Skin epidermis (tissue), 12 donors: ENCODE measurements at regions not wholly inside any gene's neighbourhood (a gene's known extent, or its start where the extent isn't known, plus 50 kb on each side); places are given as distances from the start of the nearest gene placed in this dataset.
"Not testable (repeated sequence)": the region's sequence is repeated elsewhere in the genome, so short reads cannot be mapped to it uniquely, and the experiment has no call there.

ENCODE experiments used
- H3K27ac ChIP-seq, 21 experiments: fragments of 200-600 bp; sonication (generic) in 11 of 21; one replicate each; pipeline ENCODE4 v1.5.0; 2020; ENCODE audit warnings: mild to moderate bottlenecking in 3 of 21, inconsistent platforms in 2 of 21, moderate library complexity in 2 of 21
- H3K4me3 ChIP-seq, 7 experiments: fragments of 200-600 bp; sonication (generic) in 2 of 7; one replicate each; pipeline ENCODE4 v1.5.0; 2020; ENCODE audit warnings: inconsistent platforms in 2 of 7, mild to moderate bottlenecking in 2 of 7, moderate library complexity in 1 of 7

DNA sequence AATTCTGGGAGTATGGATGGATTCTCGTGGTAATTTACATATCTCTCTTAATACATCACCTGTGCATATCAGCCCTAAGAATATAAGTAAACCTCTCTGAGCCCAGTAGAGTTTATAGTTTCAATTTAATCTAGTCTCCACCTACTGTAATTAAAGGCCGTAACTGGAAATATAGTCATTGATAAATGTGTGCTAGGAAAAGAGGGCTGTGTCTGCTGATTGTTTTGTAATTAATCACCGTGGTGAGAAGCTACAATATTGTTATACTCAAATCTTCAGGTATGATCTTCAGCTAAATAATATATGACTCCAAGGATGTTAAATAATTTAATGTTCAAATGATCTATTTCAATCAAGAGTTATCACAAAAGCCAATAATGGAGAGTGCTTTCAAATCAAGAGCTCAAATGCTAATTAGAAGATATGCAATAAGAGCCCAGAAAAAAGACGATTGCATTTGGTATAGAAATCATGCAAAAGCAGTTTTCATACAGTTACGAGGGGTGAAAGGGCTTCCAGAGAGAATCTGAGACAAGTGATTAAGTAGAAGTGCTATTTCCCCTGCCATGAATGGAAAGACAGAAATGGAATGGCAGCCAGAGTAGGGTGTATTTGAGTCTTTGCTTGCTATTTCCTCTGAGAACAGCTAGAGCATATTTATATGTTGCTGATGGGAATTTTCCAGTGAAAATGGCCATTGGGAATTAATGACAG is 1134.3 kb downstream of the NCAM2 start:
- Histone ChIP-seq H3K4me3 (no peak overlapping the region), H3K27ac (no peak overlapping the region)

DNA sequence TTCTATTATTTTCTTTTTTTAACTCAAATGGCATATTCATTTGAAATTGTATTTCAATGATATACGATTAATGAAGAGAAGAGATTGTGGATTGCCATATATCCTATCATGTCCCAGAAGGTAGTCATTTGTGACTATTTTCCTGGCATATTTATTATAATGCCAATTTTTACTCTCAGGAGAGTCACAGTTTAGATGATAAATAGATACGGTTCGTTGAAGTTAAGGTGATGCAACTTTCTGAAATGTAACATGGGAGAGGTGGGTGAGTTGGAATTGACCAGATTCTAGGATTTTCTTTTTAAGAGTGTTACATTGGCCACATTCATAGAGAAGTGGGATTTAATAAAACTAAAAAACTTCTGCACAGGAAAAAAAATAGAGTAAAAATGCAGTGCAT is 1138.5 kb downstream of the NCAM2 start:
- no peak overlapping the region for H3K27ac ChIP-seq

DNA sequence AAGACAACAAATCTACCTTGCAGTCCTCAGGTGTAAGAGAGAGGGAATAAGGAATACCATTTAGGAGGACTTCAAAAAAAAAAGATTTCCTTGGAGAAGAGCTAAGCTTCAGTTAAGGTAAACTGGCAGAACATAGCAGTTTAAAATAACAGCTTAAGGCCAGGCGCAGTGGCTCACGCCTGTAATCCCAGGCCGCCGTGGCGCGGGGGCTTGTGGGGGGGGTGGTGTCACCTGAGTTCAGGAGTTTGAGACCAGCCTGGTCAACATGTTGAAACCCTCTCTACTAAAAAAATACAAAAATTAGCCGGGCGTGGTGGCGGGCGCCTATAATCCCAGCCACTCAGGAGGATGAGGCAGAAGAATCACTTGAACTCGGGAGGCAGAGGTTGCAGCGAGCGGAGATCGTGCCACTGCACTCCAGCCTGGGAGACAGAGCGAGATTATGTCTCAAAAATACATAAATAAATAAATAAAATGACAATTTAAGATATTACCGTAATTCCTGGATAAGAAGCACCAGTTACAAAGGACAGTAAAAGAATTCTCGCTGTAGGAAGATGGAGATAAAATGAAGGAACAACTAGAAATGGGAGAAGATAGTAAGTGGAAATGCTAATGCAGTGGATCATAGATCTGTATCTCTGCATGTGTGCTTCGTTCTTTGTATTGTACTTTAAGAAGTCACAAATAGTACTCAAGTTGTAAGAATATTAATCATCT is 1140.2 kb downstream of the NCAM2 start:
- no peak overlapping the region for H3K4me3 ChIP-seq
- H3K27ac ChIP-seq, result no peak overlapping the region

More for the DNA sequence above, 1138.5 kb downstream of the NCAM2 start:
- H3K4me3 ChIP-seq, result no peak overlapping the region

DNA sequence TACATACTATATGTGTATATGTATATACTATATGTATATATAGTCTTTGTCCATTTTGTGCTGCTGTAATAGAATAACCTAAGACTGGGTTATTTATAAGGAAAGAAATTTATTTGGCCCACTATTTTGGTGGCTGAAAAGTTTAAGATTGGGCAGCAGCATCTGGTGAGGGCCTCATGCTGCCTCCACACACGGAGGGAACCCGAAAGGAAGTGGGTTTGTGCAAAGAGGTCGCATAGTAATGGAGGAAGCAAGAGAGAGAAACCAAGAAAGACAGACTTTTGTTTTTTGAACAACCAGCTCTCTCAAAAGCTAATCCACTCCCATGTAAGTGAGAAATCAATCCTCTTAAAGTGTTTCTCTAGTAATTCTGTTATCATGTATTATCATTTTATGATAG is 1147.3 kb downstream of the NCAM2 start:
- Histone ChIP-seq H3K27ac (no peak overlapping the region), H3K4me3 (no peak overlapping the region)

DNA sequence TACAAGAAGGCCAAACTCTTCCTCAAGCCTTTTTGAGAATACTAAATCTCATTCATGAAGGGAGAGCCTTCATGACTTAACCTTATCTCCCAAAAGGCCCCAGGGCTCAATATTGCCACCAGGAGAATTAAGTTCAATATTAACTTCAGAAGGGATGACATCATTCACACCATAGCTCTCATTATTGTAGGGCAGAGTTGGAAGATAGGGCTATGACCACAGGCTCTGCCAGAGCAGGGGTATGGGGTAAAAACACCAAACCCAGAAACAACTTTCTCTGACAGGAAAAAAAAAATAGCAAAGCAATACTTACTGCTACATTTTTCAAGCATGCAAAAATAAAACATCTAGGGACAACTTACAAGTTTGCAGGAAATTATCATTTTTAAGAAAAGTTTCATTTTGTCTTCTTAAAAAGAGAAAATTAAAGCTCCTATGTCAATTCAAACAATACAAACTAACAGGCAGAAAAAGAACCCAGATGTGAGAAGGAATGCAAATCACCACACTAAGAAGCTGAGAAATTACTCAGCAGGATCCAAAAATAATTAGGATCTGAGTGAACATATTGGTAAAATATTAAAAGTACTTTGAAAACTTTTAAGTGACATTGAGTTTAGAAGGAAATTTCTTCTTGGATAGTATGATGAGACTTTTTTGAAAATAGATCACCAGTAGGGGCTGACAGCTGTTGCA is 1156.5 kb downstream of the NCAM2 start:
- Histone ChIP-seq H3K27ac (no peak overlapping the region), H3K4me3 (no peak overlapping the region)

DNA sequence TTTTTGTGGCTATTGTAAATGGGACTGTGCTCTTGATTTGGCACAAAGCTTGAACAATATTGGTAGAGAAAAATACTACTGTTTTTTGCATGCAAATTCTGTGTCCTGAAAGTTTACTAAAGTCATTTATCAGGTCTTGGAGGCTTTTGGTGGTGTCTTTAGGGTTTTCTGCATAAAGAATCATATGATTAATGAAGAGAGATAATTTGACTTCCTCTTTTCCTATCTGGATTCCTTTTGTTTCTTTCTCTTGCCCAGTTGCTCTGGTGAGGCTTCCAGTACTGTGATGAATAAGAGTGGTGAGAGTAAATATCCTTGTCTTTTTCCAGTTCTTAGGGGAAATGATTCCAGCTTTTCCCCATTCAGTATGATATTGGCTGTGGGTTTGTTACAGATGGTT is 1166.7 kb downstream of the NCAM2 start:
- no peak overlapping the region for H3K27ac ChIP-seq
- no peak overlapping the region for H3K4me3 ChIP-seq

DNA sequence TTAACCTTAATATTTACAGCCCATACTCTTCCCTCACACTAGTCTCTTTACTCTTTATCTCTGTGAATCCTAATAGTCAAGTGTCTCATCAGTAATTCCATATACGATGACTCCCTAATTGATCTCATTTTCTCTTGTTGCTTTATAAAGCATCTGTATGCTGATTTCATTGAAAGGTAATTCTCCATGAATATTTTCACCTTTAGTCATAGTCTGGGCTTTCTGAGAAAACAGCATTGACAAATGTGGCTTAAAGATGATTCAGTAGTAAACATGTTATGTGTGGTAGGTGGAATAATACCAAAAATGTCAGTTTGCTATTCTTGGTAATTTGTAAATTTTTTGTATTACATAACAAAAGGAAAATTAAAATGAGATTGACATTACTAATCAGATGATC is 1176.5 kb downstream of the NCAM2 start:
- no peak overlapping the region for H3K4me3 ChIP-seq
- H3K27ac ChIP-seq, result no peak overlapping the region

DNA sequence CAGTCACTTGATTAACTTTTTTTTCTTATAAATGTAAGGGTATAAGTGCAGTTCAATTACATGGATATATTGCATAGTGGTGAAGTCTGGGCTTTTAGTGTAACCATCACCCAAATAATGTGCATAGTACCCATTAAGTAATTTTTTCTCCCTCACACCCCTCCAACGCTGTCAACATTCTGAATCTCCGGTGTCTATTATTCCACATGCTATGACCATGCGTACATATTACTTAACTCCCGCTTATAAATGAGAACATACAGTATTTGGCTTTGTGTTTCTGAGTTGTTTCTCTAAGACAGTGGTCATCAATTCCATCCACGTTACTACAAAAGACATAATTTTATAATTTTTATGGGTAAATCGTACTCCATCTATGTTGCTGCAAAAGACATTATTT is 1191.1 kb downstream of the NCAM2 start:
- Histone ChIP-seq H3K27ac (no peak overlapping the region), H3K4me3 (no peak overlapping the region)

DNA sequence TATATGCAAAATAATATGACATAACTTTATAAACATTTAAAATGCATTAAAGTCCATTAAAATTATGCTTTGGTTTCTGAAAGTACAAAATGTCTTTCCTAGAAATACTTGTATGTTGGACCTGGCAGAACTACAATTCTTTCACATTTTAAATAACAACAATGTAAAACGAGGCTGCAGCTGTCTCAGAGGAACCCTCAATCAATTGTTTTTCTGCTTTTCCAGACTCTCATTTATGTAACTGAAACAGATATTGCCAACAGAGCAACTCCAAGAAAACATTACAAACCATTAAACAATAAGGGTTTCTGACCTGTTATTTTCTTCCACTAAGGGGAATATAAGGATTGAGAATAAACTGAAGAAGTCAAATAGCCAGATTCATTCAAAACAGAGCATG is 1193.4 kb downstream of the NCAM2 start:
- no peak overlapping the region for H3K27ac ChIP-seq
- no peak overlapping the region for H3K4me3 ChIP-seq

DNA sequence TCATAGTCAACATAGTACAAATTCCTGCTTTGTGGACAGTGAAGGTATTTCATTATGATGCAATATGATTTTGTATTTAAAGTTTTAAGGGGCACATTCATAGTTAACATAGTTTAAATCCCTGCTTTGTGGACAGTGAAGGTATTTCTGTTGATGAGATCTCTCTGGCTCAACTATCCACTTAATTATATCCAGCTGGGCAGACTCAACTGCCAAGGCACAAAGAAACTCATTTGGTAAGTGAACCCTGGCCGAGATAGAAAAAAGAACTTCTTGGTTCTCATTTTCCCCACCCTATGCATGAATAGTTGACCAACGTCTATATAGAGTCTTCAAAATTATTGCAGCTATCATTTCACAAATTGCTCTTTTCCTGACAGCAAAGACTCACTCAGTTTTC is 1194.6 kb downstream of the NCAM2 start:
- H3K27ac ChIP-seq, result no peak overlapping the region
- H3K4me3 ChIP-seq, result no peak overlapping the region

DNA sequence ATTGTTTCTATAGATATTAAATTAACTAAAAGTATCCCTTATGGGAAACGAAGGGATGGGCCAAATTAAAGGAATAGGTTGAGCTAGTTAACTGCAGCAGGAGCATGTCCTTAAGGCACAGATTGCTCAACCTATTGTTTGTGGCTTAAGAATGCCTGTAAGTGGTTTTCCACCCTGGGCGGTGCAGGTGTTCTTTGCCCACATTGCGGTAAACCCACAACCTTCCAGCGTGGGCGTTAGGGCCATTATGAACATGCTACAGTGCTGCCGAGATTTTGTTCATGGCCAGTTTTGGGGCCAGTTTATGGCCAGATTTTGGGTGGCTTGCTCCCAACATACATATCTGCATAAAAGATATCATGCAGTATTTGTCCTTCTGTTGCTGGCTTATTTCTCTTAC is 1196.8 kb downstream of the NCAM2 start:
- not testable (repeated sequence) for H3K27ac ChIP-seq, H3K4me3 ChIP-seq

DNA sequence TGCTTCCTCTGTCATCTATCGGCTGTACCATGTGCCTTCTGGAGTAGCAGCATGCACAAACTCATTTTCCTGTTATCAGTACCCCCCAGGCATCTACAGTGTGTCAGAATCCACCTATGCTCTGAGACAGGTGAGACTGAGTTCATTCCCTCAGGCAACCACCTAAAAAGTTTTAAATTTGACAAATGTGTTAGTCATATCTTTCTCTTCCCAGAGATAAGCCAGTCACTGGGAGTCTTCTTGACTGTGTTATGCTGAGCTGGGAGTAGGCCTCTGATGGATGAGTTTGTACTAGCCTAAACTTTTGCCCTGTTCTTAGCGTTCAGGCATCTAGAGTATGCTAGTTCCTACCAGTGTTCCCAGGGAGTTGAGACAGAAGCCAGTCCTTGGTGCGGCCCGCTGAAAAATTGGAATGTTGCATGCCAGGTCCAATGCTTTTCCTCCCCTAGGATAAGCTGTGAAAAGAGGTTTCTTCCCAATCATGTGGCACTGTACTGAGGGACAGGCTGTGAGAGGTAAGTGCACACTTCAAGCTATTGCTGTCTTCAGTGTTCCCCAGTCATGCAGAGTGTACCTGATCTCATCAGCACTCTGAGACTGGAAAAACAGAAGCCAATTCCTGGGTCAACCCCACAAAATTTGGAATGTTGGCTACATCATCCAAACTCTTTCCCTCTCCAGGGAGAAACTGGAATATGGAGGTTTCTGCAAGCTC is 1202.3 kb downstream of the NCAM2 start:
- no peak overlapping the region for H3K4me3 ChIP-seq
- H3K27ac ChIP-seq, result no peak overlapping the region

DNA sequence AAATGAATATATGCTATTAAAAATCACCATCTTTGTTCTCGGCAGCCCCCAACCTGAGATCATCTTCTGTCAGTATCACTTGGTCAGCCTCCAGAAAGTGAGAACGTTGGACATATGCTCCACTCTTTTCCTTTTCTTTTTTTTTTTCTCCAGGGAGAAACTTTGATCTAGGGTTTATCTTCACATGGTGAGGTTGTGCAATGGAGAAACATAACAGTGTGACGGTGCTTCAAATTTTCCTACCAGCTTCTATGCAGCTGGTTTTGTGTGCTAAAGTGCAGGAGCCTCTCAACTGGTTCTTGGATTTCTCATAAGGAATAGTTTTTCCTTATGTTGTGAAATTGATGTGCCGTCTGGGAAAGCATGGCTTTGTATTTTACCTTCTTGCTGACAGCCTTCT is 1202.9 kb downstream of the NCAM2 start:
- H3K4me3 ChIP-seq, result no peak overlapping the region

DNA sequence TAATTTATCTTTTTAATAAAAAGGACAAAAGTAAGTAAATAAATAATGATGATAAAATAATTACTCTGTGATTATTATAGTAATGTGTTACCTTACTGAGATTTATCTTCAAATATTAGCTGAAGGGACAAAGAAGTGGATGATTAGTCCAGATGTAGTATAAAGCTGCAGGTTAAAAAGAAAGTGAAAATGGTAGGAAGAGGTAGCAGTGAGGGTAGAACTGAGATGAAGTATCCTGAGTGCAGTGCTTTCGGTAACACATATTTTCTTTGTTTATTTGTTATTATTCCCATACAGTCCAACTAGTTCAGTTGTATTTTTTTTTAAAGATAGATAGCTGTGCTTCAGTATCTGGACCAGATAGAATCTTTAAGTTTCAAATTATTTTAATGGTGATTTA is 1203.5 kb downstream of the NCAM2 start:
- Histone ChIP-seq H3K27ac (no peak overlapping the region), H3K4me3 (no peak overlapping the region)

More for the DNA sequence above, 1202.9 kb downstream of the NCAM2 start:
- H3K27ac ChIP-seq, result no peak overlapping the region

DNA sequence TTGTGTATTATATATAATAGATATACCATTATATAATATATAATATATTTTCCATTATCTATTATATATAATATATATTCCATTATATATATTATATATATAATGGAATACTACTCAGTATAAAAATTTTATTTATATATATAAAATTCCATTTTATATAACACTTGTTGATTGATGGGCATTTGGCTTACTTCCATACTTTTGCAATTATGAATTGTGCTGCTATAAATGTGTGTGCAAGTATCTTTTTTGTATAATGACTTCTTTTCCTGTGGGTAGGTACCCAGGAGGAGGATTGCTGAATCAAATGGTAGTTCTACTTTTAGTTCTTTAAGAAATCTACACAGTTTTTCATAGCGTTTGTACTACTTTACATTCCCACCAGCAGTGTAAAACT is 1211.1 kb downstream of the NCAM2 start:
- Histone ChIP-seq H3K27ac (no peak overlapping the region), H3K4me3 (no peak overlapping the region)

DNA sequence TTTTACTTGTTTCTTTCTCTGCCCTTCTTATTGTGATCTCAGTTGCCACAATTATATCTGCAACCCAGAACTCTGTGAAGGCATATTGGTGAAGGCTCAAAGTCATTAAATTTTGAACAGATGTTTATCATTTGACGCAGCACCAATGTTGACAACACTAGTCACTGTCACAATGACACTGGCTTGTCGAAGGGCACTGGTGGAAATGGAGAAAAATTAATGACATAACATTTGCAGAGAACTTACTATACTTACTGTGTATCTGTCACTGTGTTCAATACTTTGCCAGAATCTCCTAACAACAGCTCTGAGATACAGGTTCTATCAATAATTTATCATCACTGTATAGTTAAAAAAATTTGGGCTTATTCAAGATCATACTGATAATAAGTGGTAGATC is 1213.7 kb downstream of the NCAM2 start:
- H3K27ac ChIP-seq, result no peak overlapping the region
- no peak overlapping the region for H3K4me3 ChIP-seq

DNA sequence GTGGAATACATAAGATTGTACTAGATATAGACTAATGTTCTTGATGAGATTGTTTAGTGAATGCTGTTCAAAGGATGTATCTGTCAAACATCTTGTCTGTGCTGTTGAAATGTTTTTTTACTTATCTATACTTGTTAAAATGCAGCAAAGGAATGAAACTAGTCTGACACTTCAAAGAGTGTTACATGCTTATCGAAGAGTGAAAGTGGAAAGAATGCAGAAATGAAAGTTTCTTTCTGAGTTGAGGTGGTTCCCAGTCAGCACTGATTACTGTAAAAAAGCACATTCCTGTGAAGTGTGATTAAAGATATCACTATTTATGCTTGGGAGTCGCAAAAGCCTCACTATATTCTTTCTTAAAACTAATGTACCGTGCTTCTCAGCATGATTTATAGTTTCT is 1225.2 kb downstream of the NCAM2 start:
- no peak overlapping the region for H3K27ac ChIP-seq
- H3K4me3 ChIP-seq, result no peak overlapping the region

DNA sequence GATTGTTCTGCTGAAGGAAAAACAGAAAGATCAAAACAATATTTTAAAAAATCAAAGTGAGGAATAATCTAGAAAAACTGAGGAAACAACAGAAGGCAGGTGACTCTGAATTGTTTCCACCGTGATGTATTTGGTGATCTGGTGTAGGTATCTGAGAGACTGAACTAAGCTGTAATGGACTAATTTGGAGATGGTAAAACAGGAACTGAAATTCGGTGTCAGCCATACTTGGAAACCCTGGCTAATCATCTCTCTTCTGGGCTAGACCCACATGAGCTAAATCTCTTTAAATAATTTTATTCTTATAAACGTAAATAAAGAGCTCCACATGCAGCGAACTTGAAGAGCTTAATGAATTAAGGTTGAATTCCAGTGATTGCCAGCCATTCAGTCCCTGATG is 1226.1 kb downstream of the NCAM2 start:
- Histone ChIP-seq H3K27ac (no peak overlapping the region), H3K4me3 (no peak overlapping the region)

DNA sequence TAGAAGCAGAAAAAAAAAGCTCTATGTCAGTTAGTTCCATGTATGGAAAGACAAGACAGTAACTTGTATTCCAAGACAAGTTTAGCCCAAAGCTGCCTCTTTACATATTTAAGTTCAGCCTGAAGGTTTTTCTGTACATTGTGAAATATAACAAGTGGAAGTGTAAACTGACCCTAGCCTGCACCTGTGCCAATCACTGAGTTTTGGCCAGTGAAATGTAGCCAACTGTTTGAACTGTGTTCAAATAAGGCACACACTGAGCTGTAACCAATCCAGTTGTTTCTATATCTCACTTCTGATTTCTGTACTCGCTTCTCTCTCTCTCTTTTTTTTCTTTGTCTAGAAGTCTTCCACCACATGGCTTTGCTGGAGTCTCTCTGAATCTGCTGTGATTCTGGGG is 1227.1 kb downstream of the NCAM2 start:
- H3K4me3 ChIP-seq, result no peak overlapping the region
- H3K27ac ChIP-seq, result no peak overlapping the region

DNA sequence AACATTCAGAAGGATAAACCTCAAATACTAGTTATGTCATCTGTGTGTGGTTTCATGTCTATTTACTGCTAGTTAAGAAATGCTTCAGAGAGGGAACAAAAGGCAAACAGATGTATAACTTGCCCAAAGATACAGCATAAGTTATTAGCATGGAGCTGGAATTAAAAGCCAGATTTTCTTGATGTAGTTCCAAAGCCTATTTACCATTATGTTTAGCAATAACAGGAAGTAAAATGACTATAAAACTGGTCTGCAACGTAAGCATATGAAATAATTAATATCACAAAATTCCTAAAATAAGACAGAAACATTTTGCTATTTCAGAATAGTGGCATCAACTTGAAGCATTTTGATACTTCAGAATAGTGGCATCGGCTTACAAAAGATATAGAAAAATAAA is 1232.8 kb downstream of the NCAM2 start:
- H3K4me3 ChIP-seq, result no peak overlapping the region
- H3K27ac ChIP-seq, result no peak overlapping the region
